Small intestine (tissue), 7 donors: ENCODE measurements at regions not wholly inside any gene's neighbourhood (a gene's known extent, or its start where the extent isn't known, plus 50 kb on each side); places are given as distances from the start of the nearest gene placed in this dataset.

Experiments used
- DNase-seq, 2 donors: peaks; one replicate each; pipeline versions ENCODE4 v3.0.0 to v3.0.0-alpha.2; 2013
- FAIRE-seq: peaks from 2 replicates; lab custom pipeline; 2012; peaks lifted over from hg19 to GRCh38; lab: Jason Lieb, UNC
- H3K27ac ChIP-seq, 3 donors: one replicate each; pipeline ENCODE4 v1.5.1; 2013; ENCODE audit warnings: low read length in 2 of 3, mild to moderate bottlenecking in 2 of 3, control low read depth in 1 of 3, inconsistent platforms in 1 of 3, low read depth in 1 of 3, moderate library complexity in 1 of 3
- H3K27me3 ChIP-seq, 3 donors: one replicate each; pipeline ENCODE4 v1.6.1; 2013; ENCODE audit warnings: low read length in 3 of 3, inconsistent platforms in 1 of 3; ENCODE audit not compliant: control insufficient read depth in 3 of 3, insufficient read depth in 3 of 3
- H3K36me3 ChIP-seq, 3 donors: one replicate each; pipeline ENCODE4 v1.6.1; 2013; ENCODE audit warnings: low read length in 3 of 3, inconsistent platforms in 1 of 3, low read depth in 1 of 3, mild to moderate bottlenecking in 1 of 3, moderate library complexity in 1 of 3; ENCODE audit not compliant: control insufficient read depth in 3 of 3, insufficient read depth in 2 of 3
- H3K4me1 ChIP-seq, 3 donors: one replicate each; pipeline ENCODE4 v1.6.1; 2013; ENCODE audit warnings: low read length in 2 of 3, inconsistent platforms in 1 of 3, low read depth in 1 of 3, mild to moderate bottlenecking in 1 of 3, moderate library complexity in 1 of 3; ENCODE audit not compliant: control insufficient read depth in 3 of 3, insufficient read depth in 2 of 3
- H3K4me3 ChIP-seq, 3 donors: one replicate each; pipeline ENCODE4 v1.5.1; 2013; ENCODE audit warnings: low read length in 3 of 3, control low read depth in 1 of 3, inconsistent platforms in 1 of 3, low read depth in 1 of 3, mild to moderate bottlenecking in 1 of 3, moderate library complexity in 1 of 3
- H3K9me3 ChIP-seq, 2 donors: one replicate each; pipeline ENCODE4 v1.6.1; 2013; ENCODE audit warnings: low read depth in 1 of 2, low read length in 1 of 2; ENCODE audit not compliant: control insufficient read depth in 2 of 2, insufficient read depth in 1 of 2
- WGBS, 3 donors: extraction: QIAGEN DNeasy Blood & Tissue Kit; methylation state at CpG; one replicate each; pipeline ENCODE4 v1.1.7; 2013; 5-methylcytosine and 5-hydroxymethylcytosine counted together
- donor health status: healthy with polysubstance abuse.
- donor health status: control.
- donor health status: control.
- donor health status: Bipolar disorder and iron deficiency.
- donor health status: healthy.

DNA sequence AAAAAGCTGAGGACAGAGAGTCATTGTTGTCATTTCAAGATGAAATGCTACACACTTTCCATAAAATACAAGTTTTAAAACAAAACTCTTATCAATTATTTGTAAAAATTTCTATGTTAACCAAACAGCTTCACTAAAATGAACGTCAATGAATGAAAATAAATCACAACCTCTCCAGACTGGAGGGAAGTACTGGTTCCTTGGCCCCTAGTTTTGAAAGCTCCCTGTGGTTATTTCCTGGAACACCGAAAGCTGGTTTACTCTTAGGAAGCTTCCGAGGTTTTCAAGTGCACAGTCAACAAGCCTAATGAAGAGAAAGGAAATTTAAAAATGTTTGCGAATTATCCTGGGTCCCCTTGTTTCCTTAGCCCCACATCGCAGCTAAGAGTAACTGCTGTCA, 191.1 kb upstream of the TTC29 start:
- Histone ChIP-seq H3K27me3 (no peaks in the 10 kb centered on the region), H3K4me1 (no peaks in the 10 kb centered on the region), H3K9me3 (no peaks in the 10 kb centered on the region), H3K36me3 (no peaks in the 10 kb centered on the region), H3K27ac (peak overlapping the region in 1 of 3 donors; percentile 59), H3K4me3 (no peak overlapping the region)
- FAIRE-seq = no peak
- WGBS, 3 donors = 57 to 78% (median 70%) methylated on average over 5 of the region's 5 CpGs
- no peak for DNase-seq

DNA sequence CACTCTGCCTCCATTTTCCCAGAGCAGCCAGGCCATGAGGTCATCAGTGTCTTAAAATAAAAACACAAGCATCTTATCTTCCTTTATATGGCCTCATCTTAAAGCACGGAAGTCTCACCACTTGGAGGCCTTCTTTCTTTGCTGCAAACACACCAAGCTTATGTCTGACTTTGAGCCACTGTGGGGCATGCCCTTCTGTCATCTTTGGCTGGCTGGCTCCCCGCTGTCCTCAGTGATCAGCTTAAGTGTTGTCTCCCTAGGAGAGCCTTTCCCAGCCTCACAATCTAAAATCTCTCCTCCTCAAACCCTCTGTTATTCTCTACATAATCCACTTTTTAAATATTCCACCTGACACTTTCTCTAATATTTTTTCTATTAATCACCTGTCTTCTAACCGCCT, 191.6 kb upstream of the TTC29 start:
- Histone ChIP-seq H3K27ac (peak overlapping the region in 1 of 3 donors; percentile 59), H3K4me3 (no peak overlapping the region), H3K27me3 (no peaks in the 10 kb centered on the region), H3K9me3 (no peaks in the 10 kb centered on the region), H3K4me1 (no peaks in the 10 kb centered on the region), H3K36me3 (no peaks in the 10 kb centered on the region)
- FAIRE-seq = no peak
- 75 to 78% (median 75%) methylated on average over 3 of the region's 3 CpGs for WGBS, 3 donors
- DNase-seq = no peak

GRCh38 chr4:147138171-147138570, 192.5 kb upstream of the TTC29 start:
- 71 to 84% (median 72%) methylated on average over 2 of the region's 2 CpGs for WGBS, 3 donors
- H3K27ac ChIP-seq = no peak overlapping the region
- no peak for FAIRE-seq

GRCh38 chr4:147139455-147140198, 194.0 kb upstream of the TTC29 start:
- DNase-seq (no peak), FAIRE-seq (no peak)
- Histone ChIP-seq H3K4me3 (no peak overlapping the region), H3K4me1 (no peaks in the 10 kb centered on the region), H3K9me3 (no peaks in the 10 kb centered on the region), H3K27me3 (no peaks in the 10 kb centered on the region), H3K36me3 (no peaks in the 10 kb centered on the region), H3K27ac (no peak overlapping the region)
- 68 to 84% (median 77%) methylated on average over 9 of the region's 9 CpGs for WGBS, 3 donors

More at GRCh38 chr4:147138171-147138570, 192.5 kb upstream of the TTC29 start:
- H3K36me3 ChIP-seq = no peaks in the 10 kb centered on the region
- no peaks in the 10 kb centered on the region for H3K27me3 ChIP-seq
- no peaks in the 10 kb centered on the region for H3K4me1 ChIP-seq
- DNase-seq = no peak
- no peaks in the 10 kb centered on the region for H3K9me3 ChIP-seq
- no peak overlapping the region for H3K4me3 ChIP-seq

- no peaks in the 10 kb centered on the region for H3K4me1 ChIP-seq
- no peaks in the 10 kb centered on the region for H3K9me3 ChIP-seq
- H3K36me3 ChIP-seq = no peaks in the 10 kb centered on the region
- DNase-seq (no peak), FAIRE-seq (no peak)
- H3K27me3 ChIP-seq = no peaks in the 10 kb centered on the region
- no peak overlapping the region for H3K27ac ChIP-seq
- H3K4me3 ChIP-seq = no peak overlapping the region
These were observed 206.1 kb upstream of the TTC29 start for GRCh38 chr4:147151763-147152162.

GRCh38 chr4:147157860-147158701, 212.4 kb upstream of the TTC29 start:
- no peak for FAIRE-seq
- Histone ChIP-seq H3K4me3 (peak overlapping the region in 2 of 3 donors; percentile 28 to 34), H3K4me1 (peaks cover 0 to 3% (median 0%) of the 10 kb centered on the region in 3 donors), H3K27me3 (peaks cover 0 to 8% (median 3%) of the 10 kb centered on the region in 3 donors), H3K27ac (peak overlapping the region in 1 of 3 donors; percentile 3), H3K36me3 (no peaks in the 10 kb centered on the region), H3K9me3 (no peaks in the 10 kb centered on the region)
- DNase-seq = peak in 1 of 2 donors; percentile 27
- 8 to 11% (median 9%) methylated on average over 29 of the region's 29 CpGs for WGBS, 3 donors

GRCh38 chr4:147160908-147161513, 215.3 kb upstream of the TTC29 start:
- Histone ChIP-seq H3K27me3 (peaks cover 0 to 8% (median 3%) of the 10 kb centered on the region in 3 donors), H3K36me3 (no peaks in the 10 kb centered on the region), H3K27ac (no peak overlapping the region), H3K9me3 (no peaks in the 10 kb centered on the region), H3K4me1 (peaks cover 0 to 3% (median 0%) of the 10 kb centered on the region in 3 donors), H3K4me3 (no peak overlapping the region)
- peak; percentile 42 to 49 for DNase-seq
- WGBS, 3 donors = 30 to 39% (median 35%) methylated on average over 3 of the region's 3 CpGs
- no peak for FAIRE-seq

DNA sequence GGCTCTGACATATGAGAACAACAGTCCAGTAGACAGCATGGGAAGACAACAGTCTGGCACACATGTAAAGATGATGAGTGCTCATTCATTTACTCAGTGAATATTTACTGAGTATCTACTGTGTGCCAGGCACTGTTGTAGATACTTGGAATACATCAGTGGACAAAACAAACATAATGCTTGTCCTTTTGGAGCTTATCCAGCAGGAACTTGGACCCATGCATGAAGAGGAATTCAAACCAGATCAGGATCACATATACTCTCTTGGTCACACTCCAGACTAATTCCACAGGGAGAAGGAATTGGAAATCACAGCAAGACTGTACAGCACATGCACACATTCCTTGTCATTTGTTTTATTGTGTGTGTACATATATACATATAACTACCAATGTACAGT, 217.6 kb upstream of the TTC29 start:
- no peak for DNase-seq
- Histone ChIP-seq H3K36me3 (no peaks in the 10 kb centered on the region), H3K4me1 (no peaks in the 10 kb centered on the region)

More for the DNA sequence above, 217.6 kb upstream of the TTC29 start:
- Histone ChIP-seq H3K27me3 (peaks cover 0 to under 1% (median 0%) of the 10 kb centered on the region in 3 donors), H3K4me3 (no peak overlapping the region), H3K27ac (no peak overlapping the region), H3K9me3 (no peaks in the 10 kb centered on the region)
- FAIRE-seq = no peak
